HG03342 (cell line): ENCODE measurements at regions not wholly inside any gene's neighbourhood (a gene's known extent, or its start where the extent isn't known, plus 50 kb on each side); places are given as distances from the start of the nearest gene placed in this dataset.

Source experiments
- ATAC-seq: cut with Tn5 transposase; IDR thresholded peaks from one replicate; pipeline ENCODE4 v1.9.1; 2021; ENCODE audit warnings: mild to moderate bottlenecking, moderate library complexity; ENCODE audit not compliant: unreplicated experiment

GRCh38 chr6:56297022-56297989 lies 49.9 kb upstream of the COL21A1 start:
- no peak for ATAC-seq
